OCI-LY7 (cell line): ENCODE measurements at regions not wholly inside any gene's neighbourhood (a gene's known extent, or its start where the extent isn't known, plus 50 kb on each side); places are given as distances from the start of the nearest gene placed in this dataset.

ENCODE experiments used
- EZH2phosphoT487 ChIP-seq: fragments of 200-600 bp; sonication (generic); IDR thresholded peaks from 2 replicates; pipeline ENCODE4 v1.6.1; 2018; ENCODE audit warnings: low read depth, borderline replicate concordance, mild to moderate bottlenecking, mixed run types, antibody characterized with exemption, low read length, moderate library complexity, mixed read lengths
- TF ChIP-seq, protein P1 (sequence below): fragments of 200-600 bp; sonication (generic); conservative IDR thresholded peaks from 2 replicates; pipeline ENCODE4 v1.5.1; 2014; ENCODE audit warnings: mild to moderate bottlenecking, antibody characterized with exemption, low read length, moderate library complexity, mixed read lengths

DNA sequence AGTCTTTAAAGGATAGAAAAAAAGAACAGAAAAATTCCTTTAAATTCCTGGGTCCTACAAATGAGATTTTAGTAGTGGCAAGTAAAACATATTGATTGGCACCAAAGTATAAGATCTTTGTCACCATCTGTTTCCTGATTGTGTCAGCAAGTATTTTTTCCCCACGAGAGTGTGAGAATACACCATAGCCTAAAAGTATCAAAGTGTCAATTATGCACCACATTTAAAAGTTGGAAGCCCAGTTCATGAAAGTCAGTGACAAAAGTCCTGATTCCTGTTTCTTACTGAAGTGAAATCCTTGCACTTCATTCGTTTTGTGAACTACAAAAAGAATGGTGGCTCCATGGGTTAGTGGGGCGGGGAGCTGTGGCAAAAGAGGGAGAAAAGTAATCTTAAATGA, 83.8 kb upstream of the DPH6 start:
- TF ChIP-seq, protein P1, sequence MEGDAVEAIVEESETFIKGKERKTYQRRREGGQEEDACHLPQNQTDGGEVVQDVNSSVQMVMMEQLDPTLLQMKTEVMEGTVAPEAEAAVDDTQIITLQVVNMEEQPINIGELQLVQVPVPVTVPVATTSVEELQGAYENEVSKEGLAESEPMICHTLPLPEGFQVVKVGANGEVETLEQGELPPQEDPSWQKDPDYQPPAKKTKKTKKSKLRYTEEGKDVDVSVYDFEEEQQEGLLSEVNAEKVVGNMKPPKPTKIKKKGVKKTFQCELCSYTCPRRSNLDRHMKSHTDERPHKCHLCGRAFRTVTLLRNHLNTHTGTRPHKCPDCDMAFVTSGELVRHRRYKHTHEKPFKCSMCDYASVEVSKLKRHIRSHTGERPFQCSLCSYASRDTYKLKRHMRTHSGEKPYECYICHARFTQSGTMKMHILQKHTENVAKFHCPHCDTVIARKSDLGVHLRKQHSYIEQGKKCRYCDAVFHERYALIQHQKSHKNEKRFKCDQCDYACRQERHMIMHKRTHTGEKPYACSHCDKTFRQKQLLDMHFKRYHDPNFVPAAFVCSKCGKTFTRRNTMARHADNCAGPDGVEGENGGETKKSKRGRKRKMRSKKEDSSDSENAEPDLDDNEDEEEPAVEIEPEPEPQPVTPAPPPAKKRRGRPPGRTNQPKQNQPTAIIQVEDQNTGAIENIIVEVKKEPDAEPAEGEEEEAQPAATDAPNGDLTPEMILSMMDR, result no peak
- no peak for TF ChIP-seq EZH2phosphoT487
